Upper lobe of left lung (tissue), 4 donors: ENCODE measurements at regions not wholly inside any gene's neighbourhood (a gene's known extent, or its start where the extent isn't known, plus 50 kb on each side); places are given as distances from the start of the nearest gene placed in this dataset.

Experiments used
- CTCF ChIP-seq, 6 experiments: fragments of 450-650 bp in 4 of 6; fragments of 200-600 bp in 2 of 6; sonication (generic) in 2 of 6; IDR thresholded peaks; one replicate each; pipeline ENCODE4 v1.5.1; 2016 to 2019; ENCODE audit warnings: antibody characterized with exemption in 6 of 6
- POLR2A ChIP-seq, 4 donors: fragments of 450-650 bp; IDR thresholded peaks; one replicate each; pipeline ENCODE4 v1.5.1; 2016 to 2017; ENCODE audit warnings: antibody characterized with exemption in 4 of 4, mild to moderate bottlenecking in 2 of 4

GRCh38 chr12:131381716-131382430 lies 329.0 kb upstream of the SFSWAP start:
- TF ChIP-seq CTCF (IDR thresholded peaks at IDR 0.05) (no peak), POLR2A (IDR thresholded peaks at IDR 0.05) (no peak)
